Keratinocyte (primary cell): ENCODE measurements at regions not wholly inside any gene's neighbourhood (a gene's known extent, or its start where the extent isn't known, plus 50 kb on each side); places are given as distances from the start of the nearest gene placed in this dataset.

ENCODE experiments used
- DNase-seq: peaks from one replicate; pipeline ENCODE4 v3.0.0-alpha.2; 2011; ENCODE audit warnings: low read depth, missing footprints, low spot score
- FAIRE-seq: peaks from 2 replicates; lab custom pipeline; 2011; peaks lifted over from hg19 to GRCh38; lab: Jason Lieb, UNC
- H2AFZ ChIP-seq: 2 replicates; pipeline ENCODE4 v1.6.0; 2012; ENCODE audit warnings: low read length, control low read depth, inconsistent platforms; ENCODE audit not compliant: control insufficient read depth
- H3K27ac ChIP-seq: 2 replicates; pipeline ENCODE4 v1.5.1; 2011; ENCODE audit warnings: low read length; ENCODE audit not compliant: control insufficient read depth, insufficient read depth
- H3K27me3 ChIP-seq: 3 replicates; pipeline ENCODE4 v1.6.0; 2011; ENCODE audit warnings: low read length; ENCODE audit not compliant: control insufficient read depth, insufficient read depth; ENCODE audit errors: extremely low read depth
- H3K36me3 ChIP-seq, 2 experiments: 2 replicates in 1 of 2; 3 replicates in 1 of 2; pipeline ENCODE4 v1.5.1; 2011; ENCODE audit warnings: low read length in 2 of 2, mild to moderate bottlenecking in 1 of 2; ENCODE audit not compliant: control insufficient read depth in 2 of 2, insufficient read depth in 2 of 2; ENCODE audit errors: extremely low read depth in 1 of 2
- H3K4me1 ChIP-seq: 3 replicates; pipeline ENCODE4 v1.5.1; 2011; ENCODE audit warnings: low read length; ENCODE audit not compliant: control insufficient read depth, insufficient read depth; ENCODE audit errors: extremely low read depth
- H3K4me2 ChIP-seq: 3 replicates; pipeline ENCODE4 v1.6.0; 2011; ENCODE audit warnings: low read depth, low read length; ENCODE audit not compliant: control insufficient read depth, insufficient read depth; ENCODE audit errors: extremely low read depth
- H3K4me3 ChIP-seq, 3 experiments: fragments of 200-600 bp in 1 of 3; sonication (generic) in 1 of 3; 2 replicates in 2 of 3; 3 replicates in 1 of 3; pipeline ENCODE4 v1.5.1; 2011 to 2016; ENCODE audit warnings: low read length in 3 of 3, mild to moderate bottlenecking in 3 of 3, control low read depth in 2 of 3, inconsistent platforms in 1 of 3, low read depth in 1 of 3, mixed read lengths in 1 of 3, mixed run types in 1 of 3, moderate library complexity in 1 of 3; ENCODE audit not compliant: control insufficient read depth in 2 of 3, insufficient read depth in 2 of 3; ENCODE audit errors: extremely low read depth in 1 of 3
- H3K79me2 ChIP-seq: 2 replicates; pipeline ENCODE4 v1.6.0; 2012; ENCODE audit warnings: low read length; ENCODE audit not compliant: control insufficient read depth, insufficient read depth
- H3K9ac ChIP-seq: 3 replicates; pipeline ENCODE4 v1.6.0; 2011; ENCODE audit warnings: low read length; ENCODE audit not compliant: control insufficient read depth, insufficient read depth; ENCODE audit errors: extremely low read depth
- H3K9me1 ChIP-seq: 3 replicates; pipeline ENCODE4 v1.6.0; 2011; ENCODE audit warnings: low read length; ENCODE audit not compliant: control insufficient read depth, insufficient read depth; ENCODE audit errors: extremely low read depth
- H3K9me3 ChIP-seq: 2 replicates; pipeline ENCODE4 v1.5.1; 2012; ENCODE audit warnings: low read depth, low read length; ENCODE audit not compliant: control insufficient read depth
- H4K20me1 ChIP-seq: 3 replicates; pipeline ENCODE4 v1.6.0; 2011; ENCODE audit warnings: low read length; ENCODE audit not compliant: control insufficient read depth, insufficient read depth; ENCODE audit errors: extremely low read depth
- EZH2 ChIP-seq: IDR thresholded peaks from one replicate; pipeline ENCODE4 v1.6.1; 2012; ENCODE audit warnings: inconsistent platforms, mild to moderate bottlenecking, low read length, moderate library complexity
- dilution Hi-C: fragments of 300-500 bp; cut with MboI; formaldehyde crosslinking; loops from one replicate; pipeline ENCODE4 v1.7.0; 2020; ENCODE audit warnings: low sequenced_read_pairs; ENCODE audit not compliant: extremely low pct_ligation_motif_present
- TF ChIP-seq, protein P1 (sequence below), 3 experiments: IDR thresholded peaks in 1 of 3; conservative IDR thresholded peaks in 1 of 3; optimal IDR thresholded peaks in 1 of 3; 2 replicates in 2 of 3; 3 replicates in 1 of 3; pipeline versions ENCODE3 to v1.5.1; 2011; ENCODE audit warnings: low read length in 3 of 3, mild to moderate bottlenecking in 3 of 3, moderate library complexity in 2 of 3, control low read depth in 1 of 3, inconsistent platforms in 1 of 3; ENCODE audit not compliant: insufficient read depth in 2 of 3; ENCODE audit errors: extremely low read depth in 1 of 3

- H3K4me2 ChIP-seq = no peak overlapping the region
- dilution Hi-C loops = no loop called here
- no peaks in the 10 kb centered on the region for H3K79me2 ChIP-seq
- H4K20me1 ChIP-seq = no peaks in the 10 kb centered on the region
- no peaks in the 10 kb centered on the region for H3K4me1 ChIP-seq
- H3K9me1 ChIP-seq = no peaks in the 10 kb centered on the region
- no peak overlapping the region for H2AFZ ChIP-seq
- no peaks in the 10 kb centered on the region for H3K27me3 ChIP-seq
- no peak overlapping the region for H3K27ac ChIP-seq
- no peaks in the 10 kb centered on the region for H3K36me3 ChIP-seq
- no peak overlapping the region for H3K9ac ChIP-seq
- no peak for DNase-seq
- H3K9me3 ChIP-seq = no peaks in the 10 kb centered on the region
- FAIRE-seq = no peak
- H3K4me3 ChIP-seq = no peak overlapping the region
- TF ChIP-seq EZH2 = no peak
- TF ChIP-seq, protein P1, sequence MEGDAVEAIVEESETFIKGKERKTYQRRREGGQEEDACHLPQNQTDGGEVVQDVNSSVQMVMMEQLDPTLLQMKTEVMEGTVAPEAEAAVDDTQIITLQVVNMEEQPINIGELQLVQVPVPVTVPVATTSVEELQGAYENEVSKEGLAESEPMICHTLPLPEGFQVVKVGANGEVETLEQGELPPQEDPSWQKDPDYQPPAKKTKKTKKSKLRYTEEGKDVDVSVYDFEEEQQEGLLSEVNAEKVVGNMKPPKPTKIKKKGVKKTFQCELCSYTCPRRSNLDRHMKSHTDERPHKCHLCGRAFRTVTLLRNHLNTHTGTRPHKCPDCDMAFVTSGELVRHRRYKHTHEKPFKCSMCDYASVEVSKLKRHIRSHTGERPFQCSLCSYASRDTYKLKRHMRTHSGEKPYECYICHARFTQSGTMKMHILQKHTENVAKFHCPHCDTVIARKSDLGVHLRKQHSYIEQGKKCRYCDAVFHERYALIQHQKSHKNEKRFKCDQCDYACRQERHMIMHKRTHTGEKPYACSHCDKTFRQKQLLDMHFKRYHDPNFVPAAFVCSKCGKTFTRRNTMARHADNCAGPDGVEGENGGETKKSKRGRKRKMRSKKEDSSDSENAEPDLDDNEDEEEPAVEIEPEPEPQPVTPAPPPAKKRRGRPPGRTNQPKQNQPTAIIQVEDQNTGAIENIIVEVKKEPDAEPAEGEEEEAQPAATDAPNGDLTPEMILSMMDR (optimal IDR thresholded peaks at IDR 0.05 in 1 of 3, IDR thresholded peaks at IDR 0.05 in 1 of 3, conservative IDR thresholded peaks at IDR 0.05 in 1 of 3; ENCODE audit: extremely low read depth in 1 of 3, insufficient read depth in 2 of 3, low read length in 3 of 3) = no peak
These were observed 684.1 kb downstream of the TRAM1L1 start for GRCh38 chr4:116401293-116401692.

DNA sequence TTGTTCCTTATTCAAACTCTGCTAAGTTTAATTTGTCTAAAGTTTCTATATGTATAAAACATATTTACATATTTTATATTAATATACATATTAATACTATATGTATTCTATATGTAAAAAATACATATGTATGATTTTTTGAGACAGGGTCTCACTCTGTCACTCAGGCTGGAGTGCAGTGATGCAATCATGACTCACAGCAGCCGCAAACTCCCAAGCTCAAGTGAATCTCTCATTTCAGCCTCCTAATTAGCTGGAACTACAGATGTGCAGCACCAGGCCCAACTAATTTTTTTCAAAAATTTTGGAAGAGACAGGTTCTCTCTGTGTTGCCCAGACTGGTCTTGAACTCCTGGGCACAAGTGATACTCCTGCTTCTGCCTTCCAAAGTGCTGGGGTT lies 684.9 kb downstream of the TRAM1L1 start:
- Histone ChIP-seq H3K27me3 (no peaks in the 10 kb centered on the region), H3K36me3 (no peaks in the 10 kb centered on the region), H3K4me1 (peaks cover 4% of the 10 kb centered on the region), H3K79me2 (no peaks in the 10 kb centered on the region), H3K9me3 (no peaks in the 10 kb centered on the region), H3K9ac (no peak overlapping the region), H3K4me2 (no peak overlapping the region), H2AFZ (no peak overlapping the region), H3K27ac (no peak overlapping the region), H3K4me3 (no peak overlapping the region), H4K20me1 (no peaks in the 10 kb centered on the region), H3K9me1 (no peaks in the 10 kb centered on the region)
- dilution Hi-C loops = no loop called here
- DNase-seq = no peak
- no peak for TF ChIP-seq EZH2
- TF ChIP-seq, protein P1 (optimal IDR thresholded peaks at IDR 0.05 in 1 of 3, IDR thresholded peaks at IDR 0.05 in 1 of 3, conservative IDR thresholded peaks at IDR 0.05 in 1 of 3; ENCODE audit: extremely low read depth in 1 of 3, insufficient read depth in 2 of 3, low read length in 3 of 3) = no peak
- no peak for FAIRE-seq
